IMR-90 (cell line): ENCODE measurements at regions not wholly inside any gene's neighbourhood (a gene's known extent, or its start where the extent isn't known, plus 50 kb on each side); places are given as distances from the start of the nearest gene placed in this dataset.

ENCODE experiments used
- ATAC-seq: fragments of 200-7000 bp; cut with Tn5 transposase; 2 replicates; pipeline ENCODE4 v1.9.1; 2020; ENCODE audit warnings: low read depth, mild to moderate bottlenecking, moderate library complexity
- BruUV-seq: library from RNA; stranded (reverse); fragments of 400-500 nt; replicated peaks from 2 replicates; lab custom pipeline; 2021; lab: Mats Ljungman, UMichigan
- CTCF ChIA-PET: fragments of 300-600 bp; formaldehyde crosslinking; extraction: SDS; loops from one replicate; lab custom pipeline; 2021; ENCODE audit warnings: antibody characterized with exemption; lab: Yijun Ruan, JAX
- POLR2A ChIA-PET: fragments of 300-600 bp; sonication (Branson Sonifier 250); formaldehyde crosslinking; loops from one replicate; lab custom pipeline; 2022; ENCODE audit warnings: antibody characterized with exemption; ENCODE audit not compliant: unreplicated experiment; lab: Charles Lee
- DNase-seq: peaks from one replicate; pipeline ENCODE4 v3.0.0; 2013
- H2AFZ ChIP-seq: replicated peaks from 2 replicates; pipeline ENCODE3; 2013; ENCODE audit warnings: low read length, mild to moderate bottlenecking; ENCODE audit not compliant: poor library complexity
- H2AK5ac ChIP-seq: 2 replicates; pipeline ENCODE4 v1.6.1; 2013; ENCODE audit warnings: low read depth, low read length, inconsistent platforms
- H2AK9ac ChIP-seq: replicated peaks from 2 replicates; pipeline ENCODE3; 2013; ENCODE audit warnings: mild to moderate bottlenecking, low read depth, low read length, moderate library complexity; ENCODE audit not compliant: poor library complexity
- H2BK120ac ChIP-seq: 2 replicates; pipeline ENCODE4 v1.6.1; 2013; ENCODE audit warnings: low read depth, low read length, inconsistent platforms
- H2BK15ac ChIP-seq: 3 replicates; pipeline ENCODE4 v1.6.1; 2013; ENCODE audit warnings: low read depth, low read length, inconsistent platforms
- H2BK20ac ChIP-seq: 2 replicates; pipeline ENCODE4 v1.6.1; 2013; ENCODE audit warnings: low read depth, mild to moderate bottlenecking, inconsistent platforms, low read length, moderate library complexity
- H2BK5ac ChIP-seq: 2 replicates; pipeline ENCODE4 v1.6.1; 2013; ENCODE audit warnings: mild to moderate bottlenecking, low read depth, low read length, inconsistent platforms; ENCODE audit not compliant: poor library complexity, severe bottlenecking
- H3K14ac ChIP-seq: replicated peaks from 2 replicates; pipeline ENCODE4 v1.6.1; 2013; ENCODE audit warnings: low read depth, low read length, inconsistent platforms
- H3K18ac ChIP-seq: 2 replicates; pipeline ENCODE4 v1.6.1; 2013; ENCODE audit warnings: low read depth, low read length, control low read depth
- H3K23ac ChIP-seq: 2 replicates; pipeline ENCODE4 v1.6.1; 2013; ENCODE audit warnings: low read depth, low read length, inconsistent platforms
- H3K27ac ChIP-seq: 2 replicates; pipeline ENCODE4 v1.5.1; 2013; ENCODE audit warnings: mild to moderate bottlenecking, control low read depth, low read length; ENCODE audit not compliant: insufficient read depth
- H3K27me3 ChIP-seq: 2 replicates; pipeline ENCODE4 v1.6.1; 2013; ENCODE audit warnings: low read length; ENCODE audit not compliant: control insufficient read depth, insufficient read depth
- H3K36me3 ChIP-seq: 2 replicates; pipeline ENCODE4 v1.6.1; 2013; ENCODE audit warnings: low read length, mixed read lengths; ENCODE audit not compliant: control insufficient read depth, insufficient read depth
- H3K4ac ChIP-seq: 2 replicates; pipeline ENCODE4 v1.6.1; 2013; ENCODE audit warnings: low read depth, low read length, inconsistent platforms
- H3K4me1 ChIP-seq: 2 replicates; pipeline ENCODE4 v1.6.1; 2013; ENCODE audit warnings: low read length, mixed read lengths; ENCODE audit not compliant: control insufficient read depth, insufficient read depth
- H3K4me2 ChIP-seq: 2 replicates; pipeline ENCODE4 v1.6.1; 2013; ENCODE audit warnings: low read depth, mild to moderate bottlenecking, control low read depth, low read length, moderate library complexity
- H3K4me3 ChIP-seq: 2 replicates; pipeline ENCODE4 v1.5.1; 2013; ENCODE audit warnings: low read depth, mild to moderate bottlenecking, control low read depth, low read length, moderate library complexity; ENCODE audit not compliant: insufficient read depth
- H3K56ac ChIP-seq: 2 replicates; pipeline ENCODE4 v1.6.1; 2013; ENCODE audit warnings: low read length, inconsistent platforms; ENCODE audit not compliant: insufficient read depth; ENCODE audit errors: extremely low read depth
- H3K79me1 ChIP-seq, 2 experiments: 2 replicates each; pipeline ENCODE4 v1.6.1; 2013; ENCODE audit warnings: low read length in 2 of 2, inconsistent platforms in 1 of 2, low read depth in 1 of 2
- H3K9ac ChIP-seq: 2 replicates; pipeline ENCODE4 v1.6.1; 2013; ENCODE audit warnings: low read depth, low read length, control low read depth
- H3K9me1 ChIP-seq: 2 replicates; pipeline ENCODE4 v1.6.1; 2013; ENCODE audit warnings: low read length, inconsistent platforms; ENCODE audit not compliant: insufficient read depth
- H3K9me3 ChIP-seq: 2 replicates; pipeline ENCODE4 v1.6.1; 2013; ENCODE audit warnings: low read length; ENCODE audit not compliant: control insufficient read depth, insufficient read depth
- H4K20me1 ChIP-seq: 2 replicates; pipeline ENCODE4 v1.6.1; 2013; ENCODE audit warnings: low read length, inconsistent platforms; ENCODE audit not compliant: insufficient read depth
- H4K5ac ChIP-seq: 2 replicates; pipeline ENCODE4 v1.6.1; 2013; ENCODE audit warnings: mild to moderate bottlenecking, low read depth, low read length, control low read depth
- H4K8ac ChIP-seq, 2 experiments: 2 replicates each; pipeline ENCODE4 v1.6.1; 2013; ENCODE audit warnings: low read depth in 2 of 2, low read length in 2 of 2, control low read depth in 1 of 2, inconsistent platforms in 1 of 2
- H4K91ac ChIP-seq: 2 replicates; pipeline ENCODE4 v1.6.1; 2013; ENCODE audit warnings: low read depth, low read length, inconsistent platforms; ENCODE audit not compliant: insufficient read depth
- FOS ChIP-seq: fragments of 150-350 bp; IDR thresholded peaks from 2 replicates; pipeline ENCODE4 v1.6.1; 2016; ENCODE audit warnings: low read depth, low read length
- MAZ ChIP-seq: IDR thresholded peaks from 2 replicates; pipeline ENCODE4 v1.6.1; 2012; ENCODE audit warnings: low read depth, mild to moderate bottlenecking, low read length, improper control_type of control experiment, moderate library complexity, borderline replicate concordance
- MXI1 ChIP-seq: IDR thresholded peaks from 2 replicates; pipeline ENCODE4 v1.6.1; 2012; ENCODE audit warnings: low read depth, mild to moderate bottlenecking, low read length, moderate library complexity, borderline replicate concordance
- SMC3 ChIP-seq: fragments of 150-350 bp; IDR thresholded peaks from 2 replicates; pipeline ENCODE4 v1.6.1; 2016; ENCODE audit warnings: low read depth, mild to moderate bottlenecking, antibody characterized with exemption, low read length, moderate library complexity
- WGBS, 2 experiments: methylation state at CpG; one replicate each; pipeline versions ENCODE4 v1.1.5 to v1.1.7; 2013; ENCODE audit warnings: missing lambda C conversion rate in 2 of 2; ENCODE audit not compliant: insufficient read length in 1 of 2; ENCODE audit errors: extremely low coverage in 2 of 2; 5-methylcytosine and 5-hydroxymethylcytosine counted together
- dilution Hi-C: fragments of 300-500 bp; cut with HindIII; formaldehyde crosslinking; loops from one replicate; pipeline ENCODE4 v1.14.3; 2018; ENCODE audit warnings: low sequenced_read_pairs; ENCODE audit not compliant: unreplicated experiment
- in situ Hi-C: fragments of 300-500 bp; cut with MboI; formaldehyde crosslinking; loops from 3 replicates; pipeline ENCODE4 v1.14.3; 2019; ENCODE audit warnings: low sequenced_read_pairs, inconsistent platforms, mixed read lengths
- intact Hi-C: fragments of 100-400 bp; cut with micrococcal nuclease; formaldehyde crosslinking; loops from 2 replicates; pipeline ENCODE4 v1.10.0; 2022

DNA sequence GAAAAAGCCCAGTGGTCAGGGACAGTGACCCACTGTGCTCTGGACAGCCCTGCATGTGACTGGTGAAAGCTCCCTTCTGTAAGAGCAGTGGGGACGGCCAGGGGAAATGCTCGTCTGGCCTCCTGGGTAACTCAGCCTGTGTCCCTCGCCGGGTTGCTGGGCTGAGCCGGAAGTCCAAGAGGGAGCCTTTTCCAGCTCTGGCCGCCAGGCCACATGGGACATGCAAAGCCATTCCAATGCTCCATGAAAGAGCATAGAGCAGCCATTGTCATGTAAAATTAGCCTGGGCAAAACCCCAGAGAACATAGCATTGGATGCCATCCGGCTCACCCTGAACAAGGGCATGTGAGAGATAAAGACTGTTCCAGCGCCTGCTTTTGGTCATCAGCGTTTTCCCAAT, 64.9 kb upstream of the ADRB1 start:
- dilution Hi-C loops: no loop called here
- POLR2A ChIA-PET: no interaction called here
- TF ChIP-seq MXI1 (no peak), FOS (no peak), SMC3 (no peak), MAZ (no peak)
- in situ Hi-C loops: no loop called here
- no peak overlapping the region for H3K4ac ChIP-seq
- H2BK15ac ChIP-seq: no peak overlapping the region
- no peaks in the 10 kb centered on the region for H3K9me1 ChIP-seq
- no peak overlapping the region for H3K9ac ChIP-seq
- H3K14ac ChIP-seq: no peak overlapping the region
- H3K27me3 ChIP-seq: no peaks in the 10 kb centered on the region; the same call in 1 of the 2 replicates
- no peak overlapping the region for H2AFZ ChIP-seq
- WGBS, 2 experiments: 82% methylated on average over 9 of the region's 9 CpGs; no CpG with 5 or more reads in 1 of the 2 experiments
- no TSS peak for BruUV-seq
- H3K4me3 ChIP-seq: no peak overlapping the region
- no peak overlapping the region for H4K8ac ChIP-seq
- H4K20me1 ChIP-seq: no peaks in the 10 kb centered on the region
- no peak overlapping the region for H2AK5ac ChIP-seq
- no peak overlapping the region for H4K5ac ChIP-seq
- no peak overlapping the region for H3K23ac ChIP-seq
- no peak overlapping the region for H2AK9ac ChIP-seq
- intact Hi-C loops: no loop called here
- CTCF ChIA-PET: interaction anchor here (0.6 kb wide), 1 partner anchor 180 kb away, joined by 3 read pairs; no protein-coding TSS in a partner anchor
- no peaks in the 10 kb centered on the region for H3K9me3 ChIP-seq
- DNase-seq (no peak), ATAC-seq (no peak)
- H3K18ac ChIP-seq: no peak overlapping the region
- H2BK5ac ChIP-seq: no peak overlapping the region
- no peaks in the 10 kb centered on the region for H3K4me1 ChIP-seq
- H3K4me2 ChIP-seq: no peak overlapping the region
- H4K91ac ChIP-seq: no peak overlapping the region
- no peak overlapping the region for H2BK120ac ChIP-seq
- H3K27ac ChIP-seq: no peak overlapping the region
- H3K56ac ChIP-seq: no peak overlapping the region
- no peaks in the 10 kb centered on the region for H3K79me1 ChIP-seq
- H2BK20ac ChIP-seq: no peak overlapping the region
- no peaks in the 10 kb centered on the region for H3K36me3 ChIP-seq
